ENCODE measurements at regions not wholly inside any gene's neighbourhood (a gene's known extent, or its start where the extent isn't known, plus 50 kb on each side); places are given as distances from the start of the nearest gene placed in this dataset.

GRCh38 chr7:153245809-153246208 is 486.3 kb downstream of the ACTR3B start:
- no peak overlapping the region for H3K27ac Mint-ChIP-seq
- TF ChIP-seq CTCF (IDR thresholded peaks at IDR 0.05; ENCODE audit: unreplicated experiment): no peak
- H3K4me1 Mint-ChIP-seq: no peaks in the 10 kb centered on the region
- H3K27me3 Mint-ChIP-seq (ENCODE audit: low read depth): no peaks in the 10 kb centered on the region
- H3K9me3 Mint-ChIP-seq: peaks cover 32% of the 10 kb centered on the region
- H3K36me3 Mint-ChIP-seq: no peaks in the 10 kb centered on the region
- DNase-seq (ENCODE audit: low spot score in 2 of 2, unreplicated experiment in 2 of 2): no peak
- H3K4me3 Mint-ChIP-seq: no peak overlapping the region

- no peaks in the 10 kb centered on the region for H3K4me1 Mint-ChIP-seq
- no peaks in the 10 kb centered on the region for H3K27me3 Mint-ChIP-seq (ENCODE audit: low read depth)
- H3K36me3 Mint-ChIP-seq: no peaks in the 10 kb centered on the region
- no peak for TF ChIP-seq CTCF (IDR thresholded peaks at IDR 0.05; ENCODE audit: unreplicated experiment)
- H3K4me3 Mint-ChIP-seq: no peak overlapping the region
- DNase-seq (ENCODE audit: low spot score in 2 of 2, unreplicated experiment in 2 of 2): no peak
- peaks cover 43% of the 10 kb centered on the region for H3K9me3 Mint-ChIP-seq
- H3K27ac Mint-ChIP-seq: no peak overlapping the region
Observed at GRCh38 chr7:153247926-153248325, 488.4 kb downstream of the ACTR3B start.

DNA sequence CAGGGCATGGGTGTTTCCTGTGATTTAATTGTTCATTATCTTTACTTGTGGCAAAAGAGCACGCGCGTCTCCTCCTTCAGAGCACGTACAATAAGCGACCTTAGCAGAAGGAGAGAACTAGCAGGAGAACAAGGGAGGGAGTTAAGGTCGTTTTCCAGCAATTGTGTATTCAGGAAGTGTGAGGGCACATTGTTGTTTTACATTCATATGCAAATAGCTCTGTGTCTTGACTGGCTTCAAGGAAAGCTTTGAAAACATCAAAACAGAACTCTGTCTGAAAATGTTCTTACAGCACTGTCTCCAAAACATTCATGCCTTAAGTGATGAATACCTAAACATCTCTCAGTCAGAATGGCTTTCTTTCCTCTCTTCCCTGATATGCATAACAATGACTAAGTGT is 499.1 kb downstream of the ACTR3B start:
- Mint-ChIP-seq H3K27ac (no peak overlapping the region), H3K4me1 (no peaks in the 10 kb centered on the region), H3K27me3 (ENCODE audit: low read depth) (no peaks in the 10 kb centered on the region), H3K4me3 (no peak overlapping the region), H3K36me3 (peaks cover 3% of the 10 kb centered on the region), H3K9me3 (peaks cover 81% of the 10 kb centered on the region)
- DNase-seq (ENCODE audit: low spot score in 2 of 2, unreplicated experiment in 2 of 2): no peak
- TF ChIP-seq CTCF (IDR thresholded peaks at IDR 0.05; ENCODE audit: unreplicated experiment): no peak

DNA sequence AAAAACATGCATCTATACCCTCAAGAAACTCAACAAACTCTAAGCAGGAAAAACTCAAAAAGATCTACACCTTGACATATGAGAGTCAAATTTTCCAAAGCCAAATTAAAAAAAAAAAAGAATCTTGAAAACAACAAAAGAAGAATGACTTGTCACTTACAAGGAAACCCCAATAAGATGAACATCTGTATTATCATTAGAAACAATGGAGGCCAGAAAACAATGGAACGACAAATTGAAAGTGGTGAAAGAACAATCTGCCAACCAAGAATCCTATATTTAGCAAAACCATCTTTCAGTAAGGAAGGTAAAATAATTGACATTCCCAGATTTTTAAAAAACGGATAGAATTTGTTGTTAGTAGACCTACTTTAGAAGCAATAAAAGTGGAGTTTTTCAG is 516.8 kb downstream of the ACTR3B start:
- DNase-seq (ENCODE audit: low spot score in 2 of 2, unreplicated experiment in 2 of 2): no peak
- H3K4me1 Mint-ChIP-seq: no peaks in the 10 kb centered on the region
- no peak overlapping the region for H3K27ac Mint-ChIP-seq
- no peak for TF ChIP-seq CTCF (IDR thresholded peaks at IDR 0.05; ENCODE audit: unreplicated experiment)
- H3K4me3 Mint-ChIP-seq: no peak overlapping the region
- H3K9me3 Mint-ChIP-seq: peaks cover 77% of the 10 kb centered on the region
- no peaks in the 10 kb centered on the region for H3K36me3 Mint-ChIP-seq
- no peaks in the 10 kb centered on the region for H3K27me3 Mint-ChIP-seq (ENCODE audit: low read depth)

- no peak for DNase-seq (ENCODE audit: low spot score in 2 of 2, unreplicated experiment in 2 of 2)
- Mint-ChIP-seq H3K4me1 (no peaks in the 10 kb centered on the region), H3K27me3 (ENCODE audit: low read depth) (no peaks in the 10 kb centered on the region), H3K36me3 (peaks cover 3% of the 10 kb centered on the region), H3K9me3 (peaks cover 78% of the 10 kb centered on the region), H3K4me3 (no peak overlapping the region), H3K27ac (no peak overlapping the region)
- TF ChIP-seq CTCF (IDR thresholded peaks at IDR 0.05; ENCODE audit: unreplicated experiment): no peak
Observed at GRCh38 chr7:153286763-153287162, 527.2 kb downstream of the ACTR3B start.

DNA sequence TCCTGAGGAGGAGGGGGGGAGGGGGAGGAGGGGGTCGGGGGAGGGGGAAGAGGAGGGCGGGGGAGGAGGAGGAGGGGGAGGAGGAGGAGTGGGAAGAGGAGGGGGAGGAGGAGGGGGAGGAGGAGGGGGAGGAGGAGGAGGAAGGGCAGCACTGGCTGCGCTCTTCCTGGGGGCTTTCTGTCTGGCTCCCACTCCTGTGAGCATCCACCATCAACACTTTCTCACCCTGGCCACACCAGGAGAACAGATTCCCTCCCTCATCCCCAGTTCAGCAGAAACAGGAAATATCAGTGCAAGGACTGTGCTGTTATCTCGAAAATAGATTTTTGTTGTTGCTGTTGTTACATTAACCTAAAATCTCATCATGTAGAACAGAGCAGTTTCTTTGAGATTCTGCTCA is 530.5 kb downstream of the ACTR3B start:
- no peak for DNase-seq (ENCODE audit: low spot score in 2 of 2, unreplicated experiment in 2 of 2)
- TF ChIP-seq CTCF (IDR thresholded peaks at IDR 0.05; ENCODE audit: unreplicated experiment): no peak
- Mint-ChIP-seq H3K4me1 (no peaks in the 10 kb centered on the region), H3K4me3 (no peak overlapping the region), H3K9me3 (peaks cover 85% of the 10 kb centered on the region), H3K27ac (no peak overlapping the region), H3K36me3 (peaks cover 3% of the 10 kb centered on the region), H3K27me3 (ENCODE audit: low read depth) (no peaks in the 10 kb centered on the region)

Data from mesothelial cell of epicardium (in vitro differentiated cells).